Thyroid gland (tissue), 4 donors: ENCODE measurements at regions not wholly inside any gene's neighbourhood (a gene's known extent, or its start where the extent isn't known, plus 50 kb on each side); places are given as distances from the start of the nearest gene placed in this dataset.

Source experiments
- DNase-seq, 2 donors: peaks; one replicate each; pipeline ENCODE4 v3.0.0-alpha.2; 2019
- H3K27ac ChIP-seq, 3 donors: fragments of 200-600 bp; sonication (generic); 1 replicate in 2 of 3; 2 replicates in 1 of 3; pipeline ENCODE4 v1.5.1; 2016 to 2019; ENCODE audit warnings: mild to moderate bottlenecking in 1 of 3, moderate library complexity in 1 of 3
- H3K27me3 ChIP-seq: fragments of 200-600 bp; sonication (generic); one replicate; pipeline ENCODE4 v1.5.1; 2019
- H3K36me3 ChIP-seq, 2 donors: fragments of 200-600 bp; sonication (generic); one replicate each; pipeline ENCODE4 v1.5.1; 2016 to 2019
- H3K4me1 ChIP-seq, 2 donors: fragments of 200-600 bp; sonication (generic); one replicate each; pipeline ENCODE4 v1.5.1; 2017 to 2019
- H3K4me3 ChIP-seq, 3 donors: fragments of 200-600 bp; sonication (generic); replicated peaks in 1 of 3; 1 replicate in 2 of 3; 2 replicates in 1 of 3; pipeline ENCODE4 v1.5.1; 2016; ENCODE audit warnings: mild to moderate bottlenecking in 1 of 3
- H3K9me3 ChIP-seq: fragments of 200-600 bp; sonication (generic); one replicate; pipeline ENCODE4 v1.5.1; 2017
- CTCF ChIP-seq, 6 experiments: fragments of 200-600 bp in 3 of 6; fragments of 450-650 bp in 3 of 6; sonication (generic) in 3 of 6; IDR thresholded peaks; one replicate each; pipeline ENCODE4 v1.5.1; 2016 to 2019; ENCODE audit warnings: antibody characterized with exemption in 6 of 6, mild to moderate bottlenecking in 2 of 6, inconsistent platforms in 1 of 6, moderate library complexity in 1 of 6
- POLR2A ChIP-seq, 2 donors: fragments of 450-650 bp; IDR thresholded peaks; one replicate each; pipeline ENCODE4 v1.6.1; 2017; ENCODE audit warnings: antibody characterized with exemption in 2 of 2, mild to moderate bottlenecking in 2 of 2, moderate library complexity in 1 of 2
- WGBS, 2 donors: methylation state at CpG; one replicate each; pipeline ENCODE4 v1.1.5; 2017; 5-methylcytosine and 5-hydroxymethylcytosine counted together
- intact Hi-C: fragments of 100-400 bp; cut with DNase I; formaldehyde crosslinking; loops from one replicate; pipeline ENCODE4 v1.15.1; 2023

GRCh38 chr9:129289131-129289731, 111.2 kb upstream of the IER5L start:
- intact Hi-C loops: no loop called here
- 84 to 85% methylated on average over 12 to 13 of the region's 13 CpGs for WGBS, 2 donors
- no peaks in the 10 kb centered on the region for H3K4me1 ChIP-seq
- H3K36me3 ChIP-seq: no peaks in the 10 kb centered on the region
- H3K27ac ChIP-seq: no peak overlapping the region
- no peaks in the 10 kb centered on the region for H3K27me3 ChIP-seq
- no peak for TF ChIP-seq CTCF (IDR thresholded peaks at IDR 0.05)
- TF ChIP-seq POLR2A (IDR thresholded peaks at IDR 0.05): no peak
- no peaks in the 10 kb centered on the region for H3K9me3 ChIP-seq
- DNase-seq: no peak
- H3K4me3 ChIP-seq: no peak overlapping the region

GRCh38 chr9:129287619-129288305, 109.7 kb upstream of the IER5L start:
- no peak for DNase-seq

GRCh38 chr9:129285979-129286772, 108.1 kb upstream of the IER5L start:
- DNase-seq: no peak
- TF ChIP-seq CTCF (IDR thresholded peaks at IDR 0.05) (no peak), POLR2A (IDR thresholded peaks at IDR 0.05) (no peak)
- intact Hi-C loops: no loop called here
- H3K4me1 ChIP-seq: peaks cover 0 to 8% of the 10 kb centered on the region in 2 donors
- H3K36me3 ChIP-seq: no peaks in the 10 kb centered on the region
- no peaks in the 10 kb centered on the region for H3K9me3 ChIP-seq
- no peaks in the 10 kb centered on the region for H3K27me3 ChIP-seq
- H3K27ac ChIP-seq: no peak overlapping the region
- H3K4me3 ChIP-seq: no peak overlapping the region
- WGBS, 2 donors: 88 to 96% methylated on average over 22 to 23 of the region's 23 CpGs

More at GRCh38 chr9:129287619-129288305, 109.7 kb upstream of the IER5L start:
- no peaks in the 10 kb centered on the region for H3K27me3 ChIP-seq
- 77% methylated on average over 22 to 23 of the region's 24 CpGs for WGBS, 2 donors
- H3K9me3 ChIP-seq: no peaks in the 10 kb centered on the region
- no peak overlapping the region for H3K4me3 ChIP-seq
- intact Hi-C loops: no loop called here
- H3K4me1 ChIP-seq: no peaks in the 10 kb centered on the region
- no peaks in the 10 kb centered on the region for H3K36me3 ChIP-seq
- TF ChIP-seq CTCF (IDR thresholded peaks at IDR 0.05): no peak
- no peak for TF ChIP-seq POLR2A (IDR thresholded peaks at IDR 0.05)
- no peak overlapping the region for H3K27ac ChIP-seq

GRCh38 chr9:129285382-129285781, 107.3 kb upstream of the IER5L start:
- intact Hi-C loops: no loop called here
- Histone ChIP-seq H3K36me3 (no peaks in the 10 kb centered on the region), H3K27ac (no peak overlapping the region), H3K4me1 (peaks cover 0 to 8% of the 10 kb centered on the region in 2 donors), H3K27me3 (no peaks in the 10 kb centered on the region), H3K4me3 (no peak overlapping the region), H3K9me3 (no peaks in the 10 kb centered on the region)
- no peak for TF ChIP-seq POLR2A (IDR thresholded peaks at IDR 0.05)
- no peak for TF ChIP-seq CTCF (IDR thresholded peaks at IDR 0.05)
- 96% methylated on average over 7 of the region's 7 CpGs for WGBS, 2 donors
- DNase-seq: no peak
